Erythroblast (primary cell): ENCODE measurements at regions not wholly inside any gene's neighbourhood (a gene's known extent, or its start where the extent isn't known, plus 50 kb on each side); places are given as distances from the start of the nearest gene placed in this dataset.

ENCODE experiments used
- GATA1 ChIP-seq: IDR thresholded peaks from 2 replicates; pipeline ENCODE4 v1.6.1; 2011; ENCODE audit warnings: low read depth, mild to moderate bottlenecking, control low read depth, low read length, moderate library complexity
- POLR2A ChIP-seq: IDR thresholded peaks from 2 replicates; pipeline ENCODE4 v1.6.1; 2011; ENCODE audit warnings: mild to moderate bottlenecking, low read length

GRCh38 chr5:97951139-97951538, 768.1 kb upstream of the RIOK2 start:
- TF ChIP-seq POLR2A (no peak), GATA1 (no peak)
